Hepatocyte (in vitro differentiated cells): ENCODE measurements at regions not wholly inside any gene's neighbourhood (a gene's known extent, or its start where the extent isn't known, plus 50 kb on each side); places are given as distances from the start of the nearest gene placed in this dataset.

Experiments used
- EZH2 ChIP-seq: fragments of 200-600 bp; sonication (generic); IDR thresholded peaks from 2 replicates; pipeline ENCODE4 v1.6.1; 2016; ENCODE audit warnings: antibody characterized with exemption, mild to moderate bottlenecking, borderline replicate concordance
- EZH2phosphoT487 ChIP-seq: fragments of 200-600 bp; sonication (generic); IDR thresholded peaks from one replicate; pipeline ENCODE4 v1.6.1; 2018; ENCODE audit warnings: antibody characterized with exemption, mild to moderate bottlenecking, low read depth, moderate library complexity; ENCODE audit not compliant: unreplicated experiment, severe bottlenecking
- TF ChIP-seq, protein P1 (sequence below): fragments of 200-600 bp; sonication (generic); IDR thresholded peaks from 2 replicates; pipeline ENCODE4 v1.5.1; 2016; ENCODE audit warnings: antibody characterized with exemption, mild to moderate bottlenecking; ENCODE audit not compliant: poor library complexity

DNA sequence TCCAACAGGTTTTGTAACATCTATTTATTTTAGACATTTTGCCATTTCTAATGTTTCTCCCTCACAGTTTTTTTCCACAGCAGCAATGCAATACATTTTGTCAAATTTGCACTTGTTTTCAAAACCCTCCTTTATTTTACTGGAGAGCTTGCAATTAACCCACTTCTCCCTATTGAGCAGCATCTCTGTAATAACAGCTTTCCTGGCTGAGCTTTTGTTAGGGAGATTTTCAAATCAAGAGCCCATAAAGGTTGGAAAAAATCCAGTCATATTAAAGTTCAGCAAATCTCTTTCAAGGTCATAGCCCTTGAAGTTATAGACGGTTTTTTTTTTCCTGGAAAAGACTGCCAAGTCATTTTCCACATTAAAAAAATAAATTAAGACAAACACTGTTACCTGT is 450.6 kb upstream of the TENM3 start:
- TF ChIP-seq, protein P1, sequence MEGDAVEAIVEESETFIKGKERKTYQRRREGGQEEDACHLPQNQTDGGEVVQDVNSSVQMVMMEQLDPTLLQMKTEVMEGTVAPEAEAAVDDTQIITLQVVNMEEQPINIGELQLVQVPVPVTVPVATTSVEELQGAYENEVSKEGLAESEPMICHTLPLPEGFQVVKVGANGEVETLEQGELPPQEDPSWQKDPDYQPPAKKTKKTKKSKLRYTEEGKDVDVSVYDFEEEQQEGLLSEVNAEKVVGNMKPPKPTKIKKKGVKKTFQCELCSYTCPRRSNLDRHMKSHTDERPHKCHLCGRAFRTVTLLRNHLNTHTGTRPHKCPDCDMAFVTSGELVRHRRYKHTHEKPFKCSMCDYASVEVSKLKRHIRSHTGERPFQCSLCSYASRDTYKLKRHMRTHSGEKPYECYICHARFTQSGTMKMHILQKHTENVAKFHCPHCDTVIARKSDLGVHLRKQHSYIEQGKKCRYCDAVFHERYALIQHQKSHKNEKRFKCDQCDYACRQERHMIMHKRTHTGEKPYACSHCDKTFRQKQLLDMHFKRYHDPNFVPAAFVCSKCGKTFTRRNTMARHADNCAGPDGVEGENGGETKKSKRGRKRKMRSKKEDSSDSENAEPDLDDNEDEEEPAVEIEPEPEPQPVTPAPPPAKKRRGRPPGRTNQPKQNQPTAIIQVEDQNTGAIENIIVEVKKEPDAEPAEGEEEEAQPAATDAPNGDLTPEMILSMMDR, result no peak
- no peak for TF ChIP-seq EZH2
- no peak for TF ChIP-seq EZH2phosphoT487
